IPS-18a (cell line): ENCODE measurements at regions not wholly inside any gene's neighbourhood (a gene's known extent, or its start where the extent isn't known, plus 50 kb on each side); places are given as distances from the start of the nearest gene placed in this dataset.

Experiments used
- H3K27ac ChIP-seq: one replicate; pipeline ENCODE4 v1.5.1; 2013; ENCODE audit warnings: low read length
- H3K27me3 ChIP-seq: one replicate; pipeline ENCODE4 v1.6.1; 2013; ENCODE audit warnings: mild to moderate bottlenecking, low read length; ENCODE audit not compliant: control insufficient read depth, insufficient read depth
- H3K36me3 ChIP-seq: one replicate; pipeline ENCODE4 v1.6.1; 2013; ENCODE audit warnings: low read depth, low read length; ENCODE audit not compliant: control insufficient read depth
- H3K4me1 ChIP-seq: one replicate; pipeline ENCODE4 v1.6.1; 2013; ENCODE audit warnings: low read depth, low read length; ENCODE audit not compliant: control insufficient read depth
- H3K4me3 ChIP-seq: one replicate; pipeline ENCODE4 v1.5.1; 2013; ENCODE audit warnings: low read length
- H3K9ac ChIP-seq: one replicate; pipeline ENCODE4 v1.6.1; 2013; ENCODE audit warnings: mild to moderate bottlenecking, low read length, moderate library complexity
- H3K9me3 ChIP-seq: one replicate; pipeline ENCODE4 v1.6.1; 2013; ENCODE audit warnings: low read depth, low read length; ENCODE audit not compliant: control insufficient read depth

- H3K4me3 ChIP-seq: no peak overlapping the region
- H3K9ac ChIP-seq: no peak overlapping the region
- no peaks in the 10 kb centered on the region for H3K4me1 ChIP-seq
- H3K27me3 ChIP-seq: no peaks in the 10 kb centered on the region
- no peaks in the 10 kb centered on the region for H3K36me3 ChIP-seq
- no peak overlapping the region for H3K27ac ChIP-seq
- H3K9me3 ChIP-seq: no peaks in the 10 kb centered on the region
Measured at GRCh38 chr1:198864695-198865094, 225.9 kb downstream of the PTPRC start.

GRCh38 chr1:198865319-198865718, 226.5 kb downstream of the PTPRC start:
- Histone ChIP-seq H3K4me1 (no peaks in the 10 kb centered on the region), H3K4me3 (no peak overlapping the region), H3K27me3 (no peaks in the 10 kb centered on the region), H3K9me3 (no peaks in the 10 kb centered on the region), H3K27ac (no peak overlapping the region), H3K9ac (no peak overlapping the region), H3K36me3 (no peaks in the 10 kb centered on the region)

GRCh38 chr1:198867182-198867581, 228.3 kb downstream of the PTPRC start:
- H3K9ac ChIP-seq: no peak overlapping the region
- H3K27me3 ChIP-seq: no peaks in the 10 kb centered on the region
- H3K36me3 ChIP-seq: no peaks in the 10 kb centered on the region
- no peaks in the 10 kb centered on the region for H3K9me3 ChIP-seq
- H3K27ac ChIP-seq: no peak overlapping the region
- no peak overlapping the region for H3K4me3 ChIP-seq
- no peaks in the 10 kb centered on the region for H3K4me1 ChIP-seq

GRCh38 chr1:198873696-198874230, 234.9 kb downstream of the PTPRC start:
- Histone ChIP-seq H3K4me3 (no peak overlapping the region), H3K9ac (no peak overlapping the region), H3K27ac (no peak overlapping the region), H3K36me3 (no peaks in the 10 kb centered on the region), H3K4me1 (no peaks in the 10 kb centered on the region), H3K9me3 (no peaks in the 10 kb centered on the region), H3K27me3 (no peaks in the 10 kb centered on the region)

DNA sequence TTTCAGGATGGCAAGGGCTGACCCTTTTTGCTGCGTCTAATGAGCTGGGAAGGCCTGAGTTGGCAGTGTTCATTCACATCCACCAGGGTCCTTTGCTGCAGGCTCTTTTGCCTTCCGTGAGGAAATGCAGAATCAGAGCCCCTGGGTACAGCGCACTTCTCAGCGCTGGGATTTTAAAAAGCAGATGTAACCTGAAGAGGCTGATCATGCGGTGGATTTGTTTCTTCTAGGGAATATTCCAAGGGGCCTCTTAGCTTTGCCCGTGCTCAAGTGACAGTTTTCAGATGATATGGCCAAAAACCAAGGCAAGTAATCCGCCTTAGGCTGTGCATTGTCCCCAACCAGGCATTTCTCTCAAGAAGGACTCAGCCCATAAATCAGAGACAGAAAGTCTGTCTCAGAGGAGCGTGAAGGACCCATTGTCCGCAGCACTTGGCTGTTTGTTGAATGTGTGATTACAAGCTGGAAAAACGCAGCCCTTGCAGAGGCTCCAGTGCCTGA, 237.6 kb downstream of the PTPRC start:
- no peaks in the 10 kb centered on the region for H3K27me3 ChIP-seq
- H3K4me3 ChIP-seq: no peak overlapping the region
- H3K27ac ChIP-seq: no peak overlapping the region
- H3K9ac ChIP-seq: no peak overlapping the region
- H3K9me3 ChIP-seq: no peaks in the 10 kb centered on the region
- H3K36me3 ChIP-seq: no peaks in the 10 kb centered on the region
- no peaks in the 10 kb centered on the region for H3K4me1 ChIP-seq

GRCh38 chr1:198878566-198878965, 239.7 kb downstream of the PTPRC start:
- no peaks in the 10 kb centered on the region for H3K27me3 ChIP-seq
- no peak overlapping the region for H3K4me3 ChIP-seq
- no peak overlapping the region for H3K9ac ChIP-seq
- H3K27ac ChIP-seq: no peak overlapping the region
- H3K36me3 ChIP-seq: no peaks in the 10 kb centered on the region
- no peaks in the 10 kb centered on the region for H3K9me3 ChIP-seq
- no peaks in the 10 kb centered on the region for H3K4me1 ChIP-seq

GRCh38 chr1:198879711-198880306, 241.0 kb downstream of the PTPRC start:
- no peak overlapping the region for H3K27ac ChIP-seq

GRCh38 chr1:198880397-198880796, 241.6 kb downstream of the PTPRC start:
- Histone ChIP-seq H3K9me3 (no peaks in the 10 kb centered on the region), H3K27me3 (no peaks in the 10 kb centered on the region), H3K27ac (no peak overlapping the region), H3K4me3 (no peak overlapping the region), H3K9ac (no peak overlapping the region), H3K4me1 (no peaks in the 10 kb centered on the region), H3K36me3 (no peaks in the 10 kb centered on the region)

More at GRCh38 chr1:198879711-198880306, 241.0 kb downstream of the PTPRC start:
- no peaks in the 10 kb centered on the region for H3K4me1 ChIP-seq
- no peaks in the 10 kb centered on the region for H3K36me3 ChIP-seq
- no peaks in the 10 kb centered on the region for H3K27me3 ChIP-seq
- H3K9me3 ChIP-seq: no peaks in the 10 kb centered on the region
- H3K4me3 ChIP-seq: no peak overlapping the region
- H3K9ac ChIP-seq: no peak overlapping the region

DNA sequence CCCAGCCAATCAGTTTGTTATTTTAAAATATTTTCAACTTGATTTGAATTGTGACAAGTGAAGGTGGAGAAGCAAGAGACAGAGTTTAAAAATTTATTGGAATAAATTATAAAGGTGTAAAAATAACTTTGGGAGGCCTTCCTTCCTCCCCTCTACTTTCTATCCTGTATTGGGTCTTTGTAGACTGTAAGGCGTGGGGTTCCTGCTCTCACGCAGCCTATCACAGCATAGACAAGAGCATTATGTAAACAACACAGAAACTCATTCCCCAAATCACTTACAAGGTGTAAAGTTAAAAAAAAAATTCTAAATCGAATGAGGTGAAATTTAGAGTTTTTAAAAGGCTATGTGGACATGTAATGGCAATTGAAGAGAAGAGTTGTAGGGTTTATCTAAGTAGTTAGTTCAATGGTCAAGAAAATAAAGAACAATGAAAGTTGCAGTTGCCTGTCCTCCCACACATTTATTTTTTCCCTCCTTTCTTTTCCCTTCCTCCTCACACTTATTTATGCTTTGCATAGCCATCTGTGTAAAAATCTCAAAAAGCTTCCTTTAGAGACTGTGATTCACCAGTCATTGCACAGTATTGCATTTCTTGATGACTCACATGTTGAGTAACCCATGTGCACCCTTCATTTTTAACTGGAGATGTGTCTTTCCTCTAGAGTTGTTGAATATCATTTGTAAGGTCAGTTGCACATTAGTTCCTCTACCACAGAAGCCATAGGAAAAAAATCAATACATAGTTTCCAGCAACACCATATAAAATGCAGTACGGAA, 242.2 kb downstream of the PTPRC start:
- Histone ChIP-seq H3K4me1 (no peaks in the 10 kb centered on the region), H3K27ac (no peak overlapping the region), H3K4me3 (no peak overlapping the region)

GRCh38 chr1:198883184-198883583, 244.3 kb downstream of the PTPRC start:
- Histone ChIP-seq H3K27ac (no peak overlapping the region), H3K9ac (no peak overlapping the region), H3K9me3 (no peaks in the 10 kb centered on the region), H3K27me3 (no peaks in the 10 kb centered on the region), H3K4me3 (no peak overlapping the region), H3K36me3 (no peaks in the 10 kb centered on the region), H3K4me1 (no peaks in the 10 kb centered on the region)

More for the DNA sequence above, 242.2 kb downstream of the PTPRC start:
- Histone ChIP-seq H3K9me3 (no peaks in the 10 kb centered on the region), H3K36me3 (no peaks in the 10 kb centered on the region), H3K27me3 (no peaks in the 10 kb centered on the region), H3K9ac (no peak overlapping the region)

DNA sequence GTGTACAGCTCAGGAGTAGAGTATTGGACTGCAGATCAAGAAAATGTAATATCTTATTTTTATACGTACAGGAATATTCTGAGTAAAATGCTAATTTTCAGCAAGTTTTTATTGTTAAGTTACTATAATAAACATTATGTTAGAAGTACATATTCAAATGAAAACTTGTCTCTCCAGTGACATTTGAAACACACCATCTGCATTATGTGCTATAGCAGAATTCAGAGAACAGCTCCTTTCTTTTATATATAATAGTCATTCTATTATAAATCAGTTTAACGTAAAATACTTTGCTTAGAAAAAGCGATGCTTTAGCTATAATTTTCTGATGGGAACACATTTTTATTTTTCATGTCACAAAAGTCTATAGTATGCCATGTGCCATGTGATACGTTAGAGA, 249.0 kb downstream of the PTPRC start:
- H3K9ac ChIP-seq: no peak overlapping the region
- H3K36me3 ChIP-seq: no peaks in the 10 kb centered on the region
- H3K4me3 ChIP-seq: no peak overlapping the region
- no peak overlapping the region for H3K27ac ChIP-seq
- no peaks in the 10 kb centered on the region for H3K27me3 ChIP-seq
- no peaks in the 10 kb centered on the region for H3K9me3 ChIP-seq
- no peaks in the 10 kb centered on the region for H3K4me1 ChIP-seq
